GM18499 (cell line): ENCODE measurements at regions not wholly inside any gene's neighbourhood (a gene's known extent, or its start where the extent isn't known, plus 50 kb on each side); places are given as distances from the start of the nearest gene placed in this dataset.

Experiments
- ATAC-seq: cut with Tn5 transposase; IDR thresholded peaks from one replicate; pipeline ENCODE4 v1.9.1; 2021; ENCODE audit warnings: moderate number of reproducible peaks; ENCODE audit not compliant: insufficient read depth, unreplicated experiment

GRCh38 chr4:174131901-174132300 is 151.6 kb downstream of the FBXO8 start:
- ATAC-seq = no peak

- no peak for ATAC-seq
Measured at GRCh38 chr4:174122705-174123104, 160.8 kb downstream of the FBXO8 start.

GRCh38 chr4:174120446-174121295 is 162.8 kb downstream of the FBXO8 start:
- no peak for ATAC-seq

GRCh38 chr4:174119830-174120229 is 163.6 kb downstream of the FBXO8 start:
- ATAC-seq = no peak

- no peak for ATAC-seq
Measured at GRCh38 chr4:174119051-174119450, 164.4 kb downstream of the FBXO8 start.

GRCh38 chr4:174118171-174118570 is 165.3 kb downstream of the FBXO8 start:
- no peak for ATAC-seq

- ATAC-seq = no peak
Measured at GRCh38 chr4:174117445-174117844, 166.0 kb downstream of the FBXO8 start.

GRCh38 chr4:174116021-174116420 is 167.4 kb downstream of the FBXO8 start:
- ATAC-seq = no peak

- ATAC-seq = no peak
Measured at GRCh38 chr4:174111422-174111821, 172.0 kb downstream of the FBXO8 start.

GRCh38 chr4:174110180-174110579 is 173.3 kb downstream of the FBXO8 start:
- ATAC-seq = no peak

- ATAC-seq = no peak
Measured at GRCh38 chr4:174107746-174108354, 175.6 kb downstream of the FBXO8 start.

GRCh38 chr4:174105202-174105601 is 178.3 kb downstream of the FBXO8 start:
- ATAC-seq = no peak

GRCh38 chr4:174100910-174101309 is 182.6 kb downstream of the FBXO8 start:
- ATAC-seq = no peak

- no peak for ATAC-seq
Measured at GRCh38 chr4:174099712-174100111, 183.8 kb downstream of the FBXO8 start.

- no peak for ATAC-seq
Measured at GRCh38 chr4:174096999-174097398, 186.5 kb downstream of the FBXO8 start.

- no peak for ATAC-seq
Measured at GRCh38 chr4:174096456-174096855, 187.0 kb downstream of the FBXO8 start.

- ATAC-seq = no peak
Measured at GRCh38 chr4:174091130-174091529, 192.3 kb downstream of the FBXO8 start.

- no peak for ATAC-seq
Measured at GRCh38 chr4:174089711-174090110, 193.8 kb downstream of the FBXO8 start.

GRCh38 chr4:174088795-174089194 is 194.7 kb downstream of the FBXO8 start:
- no peak for ATAC-seq

- no peak for ATAC-seq
Measured at GRCh38 chr4:174086829-174087799, 196.4 kb downstream of the FBXO8 start.

GRCh38 chr4:174084981-174085380 is 198.5 kb downstream of the FBXO8 start:
- ATAC-seq = no peak
